ENCODE measurements at regions not wholly inside any gene's neighbourhood (a gene's known extent, or its start where the extent isn't known, plus 50 kb on each side); places are given as distances from the start of the nearest gene placed in this dataset.

DNA sequence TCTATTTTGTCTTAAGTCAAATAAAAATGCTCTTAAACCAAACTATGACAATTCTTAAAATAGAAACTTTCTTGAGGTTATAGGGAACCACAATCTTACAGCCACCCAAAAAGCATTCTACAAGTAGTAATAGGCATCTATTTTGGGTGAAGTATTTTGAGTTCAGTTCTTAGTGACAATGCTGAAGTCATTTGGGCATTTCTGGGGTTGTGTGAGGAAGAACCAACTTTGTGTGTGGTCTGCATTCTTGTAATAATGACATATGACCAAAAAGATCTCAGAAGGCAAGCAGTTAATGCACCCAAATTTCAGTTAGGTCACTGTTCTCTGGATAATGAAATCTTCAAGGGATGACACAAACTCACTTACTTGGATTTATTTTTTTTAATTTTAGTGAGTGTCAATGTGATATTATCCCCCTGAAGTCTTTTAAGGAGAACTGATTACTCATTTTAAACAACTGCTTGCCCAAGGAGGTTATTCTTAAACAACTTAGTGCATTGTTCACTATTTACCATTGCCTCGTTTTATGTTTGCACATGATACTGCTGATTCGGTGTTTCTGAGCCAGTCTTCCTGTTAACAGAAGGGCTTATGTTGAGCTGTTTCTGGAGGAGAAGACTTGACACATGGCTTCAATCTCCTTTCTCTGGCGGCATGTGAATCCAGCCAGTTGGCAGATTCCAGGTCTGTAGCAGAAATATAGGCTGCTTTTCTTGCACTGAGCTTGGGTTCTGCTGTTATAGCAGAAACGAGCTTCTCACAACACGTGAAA lies 618.9 kb downstream of the BCKDHB start:
- DNase-seq (ENCODE audit: low read depth), result no peak

DNA sequence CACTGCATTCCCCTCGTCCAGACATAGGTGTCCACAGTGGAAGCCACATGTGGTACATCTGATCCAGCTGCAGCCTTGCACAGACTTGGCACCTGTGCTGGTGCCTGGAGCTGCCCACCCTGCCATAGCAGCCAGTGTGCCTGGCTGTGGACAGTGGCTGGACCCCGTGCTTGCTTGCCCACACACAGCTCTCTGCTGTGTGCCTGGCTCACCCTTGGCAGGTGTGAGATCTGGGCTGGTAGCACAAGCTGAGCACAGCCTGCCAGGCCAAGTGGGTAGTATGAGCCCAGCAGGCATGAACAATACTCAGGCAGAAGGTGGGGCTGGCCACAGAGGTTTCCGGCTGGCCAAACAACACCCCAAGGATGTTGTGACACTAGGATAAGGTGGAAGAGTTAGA lies 614.4 kb downstream of the BCKDHB start:
- no peak for DNase-seq (ENCODE audit: low read depth)

DNA sequence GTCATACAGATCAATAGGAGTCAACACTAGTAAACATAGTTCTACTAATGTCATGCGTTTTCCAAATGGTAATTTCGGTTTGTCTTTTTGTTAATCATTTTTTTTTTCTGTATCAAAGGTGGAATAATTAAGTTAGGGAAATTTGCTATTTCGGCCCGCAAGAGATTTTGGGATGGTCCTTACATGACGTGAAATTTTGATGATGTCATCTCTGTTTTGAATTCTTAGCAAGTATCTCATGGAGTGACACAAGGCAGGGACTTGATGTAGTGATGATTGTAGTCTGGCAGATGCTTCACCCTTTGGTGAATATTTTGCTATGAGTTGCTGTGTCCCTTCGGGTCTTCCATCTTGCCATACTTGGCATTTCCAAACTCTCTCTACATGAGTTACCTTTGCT lies 608.0 kb downstream of the BCKDHB start:
- DNase-seq (ENCODE audit: low read depth), result no peak

DNA sequence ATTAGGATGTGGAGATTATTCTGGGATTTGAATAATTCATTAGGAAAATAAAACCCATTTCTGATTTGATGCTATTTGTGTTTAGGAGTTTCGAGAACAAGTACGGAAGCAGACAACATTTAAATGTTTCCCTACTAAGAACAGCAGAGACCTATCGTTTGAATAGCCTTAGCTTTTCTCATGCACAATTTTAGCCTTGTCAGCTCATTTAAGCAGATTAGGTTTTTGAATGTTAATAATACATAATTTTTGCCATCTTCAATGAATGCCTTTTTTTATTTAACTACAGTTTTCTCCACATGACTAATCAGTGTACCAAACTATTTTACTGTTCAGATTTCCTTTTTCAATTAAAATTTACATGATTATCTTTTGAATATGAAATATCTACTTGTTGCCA lies 592.0 kb downstream of the BCKDHB start:
- no peak for DNase-seq (ENCODE audit: low read depth)

DNA sequence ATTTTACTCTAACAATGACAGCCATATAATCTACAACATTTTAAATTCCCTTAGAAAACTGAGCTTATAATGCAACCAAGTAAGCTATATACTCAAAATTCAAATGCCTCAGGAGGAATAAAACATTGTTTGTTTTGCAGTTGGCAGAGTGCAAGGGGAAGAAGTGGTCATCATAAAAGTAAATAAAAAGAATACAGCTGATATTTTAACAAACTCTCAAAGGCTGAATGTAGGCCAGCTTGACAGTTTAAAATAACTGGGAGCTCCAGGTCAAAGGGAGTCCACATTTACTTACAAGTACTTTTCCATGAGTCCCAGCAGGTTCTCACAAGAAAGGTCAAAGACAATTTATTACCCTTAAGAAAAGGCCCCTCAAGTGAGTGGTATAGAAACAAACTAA lies 589.8 kb downstream of the BCKDHB start:
- DNase-seq (ENCODE audit: low read depth), result no peak

DNA sequence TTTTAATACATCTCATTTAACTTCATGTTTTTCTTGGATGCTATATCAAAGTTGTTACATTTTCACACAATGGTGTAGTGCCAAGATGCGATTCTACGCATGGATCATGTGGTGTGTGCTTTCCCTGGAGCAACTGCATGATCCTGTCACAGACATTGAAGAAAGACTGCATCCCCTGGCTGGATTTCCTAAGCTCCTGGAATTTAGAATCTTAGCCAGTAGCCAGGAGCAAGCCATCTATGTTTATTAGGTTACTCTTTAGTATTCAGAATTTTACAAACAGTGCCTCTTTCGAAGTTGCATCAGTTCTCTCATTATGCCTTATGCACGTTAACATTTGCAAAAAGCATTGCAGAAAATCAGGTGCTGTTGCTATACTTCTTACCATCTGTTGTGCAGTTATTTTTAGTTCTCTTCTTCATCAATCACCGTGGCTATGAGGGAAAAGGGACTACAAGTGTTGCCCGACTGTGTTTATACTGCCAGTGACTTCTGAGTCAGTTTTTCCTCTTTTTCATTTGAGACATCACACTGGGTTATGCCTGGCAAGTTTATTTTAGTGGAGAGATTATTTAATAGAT lies 584.2 kb downstream of the BCKDHB start:
- DNase-seq (ENCODE audit: low read depth), result no peak

- no peak for DNase-seq (ENCODE audit: low read depth)
These were observed 583.4 kb downstream of the BCKDHB start for GRCh38 chr6:80689716-80690395.

DNA sequence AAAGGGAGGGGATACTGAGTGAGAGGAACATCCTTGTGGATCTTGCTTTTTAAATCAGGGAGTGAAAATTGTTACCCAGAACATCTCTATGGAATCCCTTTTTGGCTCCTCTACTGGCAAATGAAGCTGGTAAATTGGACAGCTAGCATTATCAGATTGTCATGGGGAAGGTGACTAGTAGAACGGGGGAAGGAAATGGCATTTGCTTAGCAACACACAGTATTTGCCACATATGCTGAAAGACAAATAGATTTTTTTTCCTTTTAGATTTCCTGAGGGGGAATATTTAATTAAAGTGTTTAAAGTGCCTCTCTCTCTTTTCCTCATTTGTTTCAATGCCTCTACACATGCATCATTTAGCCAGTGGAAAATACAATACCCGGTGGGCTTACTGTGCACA lies 573.5 kb downstream of the BCKDHB start:
- no peak for DNase-seq (ENCODE audit: low read depth)

DNA sequence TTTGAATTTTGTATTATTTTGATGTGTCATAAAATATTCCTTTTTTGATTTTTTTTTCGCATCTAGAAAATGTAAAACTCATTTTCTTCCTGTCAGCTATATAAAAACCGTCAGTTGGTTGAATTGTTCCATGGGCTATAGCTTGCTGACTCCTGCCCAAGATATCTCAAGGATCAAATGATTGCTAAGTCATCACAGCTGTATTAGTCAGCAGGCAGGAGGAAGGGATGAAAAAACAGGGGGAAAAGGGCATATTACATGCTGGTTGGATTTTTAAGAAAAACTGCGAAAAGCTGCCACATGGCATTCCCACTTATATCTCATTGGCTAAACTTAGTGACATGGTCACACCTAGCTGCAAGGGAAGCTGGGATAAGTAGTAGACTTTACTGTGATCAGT lies 569.9 kb downstream of the BCKDHB start:
- peak; percentile 7 for DNase-seq (ENCODE audit: low read depth)

GRCh38 chr6:80674669-80675068 lies 568.2 kb downstream of the BCKDHB start:
- no peak for DNase-seq (ENCODE audit: low read depth)

DNA sequence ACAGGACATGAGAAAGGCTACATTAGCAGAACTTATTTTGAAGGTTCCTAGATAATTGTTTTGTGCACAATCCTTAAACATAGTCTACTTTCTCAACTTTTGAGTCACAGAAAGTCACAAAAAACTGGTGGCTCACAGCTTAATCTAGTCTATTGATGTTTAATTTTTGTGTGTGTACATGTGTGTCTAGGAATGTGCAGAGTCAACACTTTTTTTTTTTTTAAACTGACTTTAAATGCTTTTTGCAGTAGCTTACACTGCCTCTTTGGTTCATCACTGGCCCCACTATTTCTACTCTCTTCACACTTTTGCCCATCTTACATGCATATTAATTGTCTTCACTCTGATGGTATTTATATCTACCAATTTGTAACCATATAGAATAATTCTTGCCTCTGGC lies 566.9 kb downstream of the BCKDHB start:
- DNase-seq (ENCODE audit: low read depth), result no peak

- DNase-seq (ENCODE audit: low read depth), result no peak
These were observed 560.5 kb downstream of the BCKDHB start for GRCh38 chr6:80667006-80667405.

- DNase-seq (ENCODE audit: low read depth), result no peak
These were observed 552.5 kb downstream of the BCKDHB start for GRCh38 chr6:80658926-80659325.

DNA sequence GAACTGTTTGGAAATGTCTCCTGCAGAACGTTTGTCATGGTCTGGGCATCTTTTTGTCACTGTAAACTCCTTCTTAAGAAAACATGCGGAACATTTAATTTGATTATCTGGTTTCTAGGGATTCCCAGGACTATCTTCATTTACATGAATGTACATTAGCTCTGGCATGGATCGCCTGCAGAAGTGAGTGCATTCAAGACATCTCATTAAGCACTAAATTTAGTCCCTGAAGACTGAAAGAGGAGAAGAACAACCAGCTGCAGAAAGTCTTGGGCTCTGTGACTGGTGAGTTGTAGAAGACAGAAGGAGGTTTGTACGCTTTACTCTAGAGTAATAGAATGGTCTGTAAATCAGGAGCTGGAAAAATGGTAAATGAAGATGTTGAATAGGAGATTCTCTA lies 540.7 kb downstream of the BCKDHB start:
- no peak for DNase-seq (ENCODE audit: low read depth)

DNA sequence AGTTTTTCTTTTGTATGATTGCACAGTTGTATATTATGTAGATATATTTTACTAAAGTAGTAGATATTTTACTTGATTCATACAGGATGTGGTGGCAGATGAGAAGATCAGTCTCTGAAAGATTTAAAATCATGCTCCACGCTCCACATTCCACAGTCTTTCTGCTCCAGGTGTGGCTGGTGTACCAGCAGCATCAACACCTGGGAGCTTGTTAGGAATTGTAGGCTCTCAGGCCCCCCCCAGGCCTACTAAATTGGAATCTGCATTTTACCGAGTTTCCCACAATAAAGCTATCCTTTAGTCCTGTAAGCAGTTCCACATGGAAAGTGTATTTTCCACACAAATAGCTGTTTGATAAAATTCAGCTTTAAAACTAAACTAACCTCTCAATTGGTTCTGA lies 537.4 kb downstream of the BCKDHB start:
- no peak for DNase-seq (ENCODE audit: low read depth)

- peak; percentile 56 for DNase-seq (ENCODE audit: low read depth)
These were observed 536.0 kb downstream of the BCKDHB start for GRCh38 chr6:80642452-80642851.

GRCh38 chr6:80641591-80641990 lies 535.1 kb downstream of the BCKDHB start:
- DNase-seq (ENCODE audit: low read depth), result peak; percentile 78

- DNase-seq (ENCODE audit: low read depth), result peak; percentile 27
These were observed 533.7 kb downstream of the BCKDHB start for GRCh38 chr6:80640176-80640575.

DNA sequence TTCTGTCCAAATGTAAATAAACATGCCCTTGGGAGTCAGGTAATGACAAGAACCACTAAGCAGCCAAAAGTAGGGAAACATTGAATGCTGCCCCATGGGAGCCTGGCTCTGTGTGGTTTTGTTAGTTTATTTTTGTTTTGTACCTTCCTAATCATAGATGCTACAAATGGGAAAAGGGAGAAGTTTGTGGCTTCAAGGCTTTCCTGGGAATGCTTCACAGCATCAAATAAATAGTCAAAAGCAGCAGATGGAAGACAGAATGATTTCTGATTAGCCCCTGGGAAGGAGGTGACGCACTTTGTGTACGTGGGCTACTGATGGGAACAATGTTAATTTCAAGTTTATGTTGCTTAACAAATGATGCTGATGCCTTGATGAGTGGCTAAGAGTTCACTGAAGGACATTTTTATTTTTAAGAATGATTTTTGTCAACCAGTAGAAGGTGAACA lies 532.7 kb downstream of the BCKDHB start:
- DNase-seq (ENCODE audit: low read depth), result peak; percentile 87

DNA sequence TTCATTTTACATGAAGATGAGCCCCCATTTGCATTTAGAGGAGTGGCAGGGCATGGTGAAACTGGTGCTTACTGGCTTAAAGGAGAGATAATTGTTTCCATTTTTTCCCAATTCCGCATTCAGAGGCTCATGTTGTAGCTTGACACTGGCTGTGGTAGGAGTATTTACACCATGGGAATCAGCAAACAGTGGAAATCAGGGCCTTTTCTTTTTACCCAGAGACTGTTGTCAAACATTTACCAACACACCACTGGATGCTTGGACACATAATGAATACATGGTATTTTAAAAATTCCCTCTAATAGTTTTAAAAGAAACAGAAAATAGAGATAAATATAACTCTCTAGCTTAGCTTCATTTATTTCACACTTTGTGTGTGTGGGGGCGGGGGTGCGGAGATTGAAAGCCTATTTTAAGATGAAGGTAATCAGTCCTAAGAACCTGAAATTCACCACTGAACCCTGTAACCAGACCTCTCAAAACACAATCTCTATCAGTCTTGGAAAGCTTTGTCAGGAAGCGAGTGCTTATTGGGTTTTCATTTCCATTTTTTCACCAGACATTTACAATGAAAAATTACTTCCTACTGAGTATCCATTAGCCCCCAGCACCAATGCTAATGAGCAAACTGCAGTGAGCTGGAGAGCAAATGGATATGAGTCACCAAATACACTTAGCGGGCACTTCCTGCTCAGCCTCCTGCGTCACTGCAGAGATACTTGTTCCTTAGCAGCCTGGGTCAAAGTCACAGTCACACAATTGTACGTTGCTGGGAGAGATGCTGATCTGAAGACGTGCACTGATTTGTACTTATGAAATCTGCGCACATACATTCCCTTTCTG lies 532.0 kb downstream of the BCKDHB start:
- DNase-seq (ENCODE audit: low read depth), result peak; percentile 89

- peak; percentile 78 for DNase-seq (ENCODE audit: low read depth)
These were observed 530.8 kb downstream of the BCKDHB start for GRCh38 chr6:80637312-80637711.

DNA sequence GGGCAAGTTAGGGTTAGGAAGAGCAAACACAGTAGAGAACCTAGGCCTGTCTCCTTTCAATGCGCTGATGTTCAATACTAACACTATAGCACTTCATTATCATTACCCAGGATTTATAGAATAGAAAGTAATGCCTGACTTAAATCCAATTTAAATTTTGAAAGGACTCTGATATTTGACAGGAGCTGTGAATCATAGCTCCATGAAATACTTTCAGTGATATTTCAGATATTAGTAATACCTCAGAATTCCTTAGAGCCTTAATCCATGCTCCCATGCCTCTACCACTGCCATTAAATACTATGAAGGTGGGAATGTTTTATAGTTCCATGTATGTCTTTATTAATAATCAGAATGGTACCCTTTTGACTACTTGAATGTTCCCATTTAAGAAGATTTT lies 530.2 kb downstream of the BCKDHB start:
- DNase-seq (ENCODE audit: low read depth), result no peak

Measured in amniotic epithelial cell (primary cell).